ENCODE measurements at regions not wholly inside any gene's neighbourhood (a gene's known extent, or its start where the extent isn't known, plus 50 kb on each side); places are given as distances from the start of the nearest gene placed in this dataset.

- Histone ChIP-seq H3K27ac (no peak overlapping the region), H3K36me3 (no peaks in the 10 kb centered on the region), H3K4me3 (no peak overlapping the region), H3K9me3 (no peaks in the 10 kb centered on the region), H3K27me3 (no peaks in the 10 kb centered on the region), H3K4me1 (no peaks in the 10 kb centered on the region)
- DNase-seq (ENCODE audit: low spot score in 2 of 2), result no peak
- WGBS, result 90% methylated on average over 7 of the region's 9 CpGs
- TF ChIP-seq POLR2A (IDR thresholded peaks at IDR 0.05), result no peak
- no peak for TF ChIP-seq CTCF (IDR thresholded peaks at IDR 0.05)
- no peak for TF ChIP-seq EP300 (IDR thresholded peaks at IDR 0.05)
- no peak for TF ChIP-seq POLR2AphosphoS5 (IDR thresholded peaks at IDR 0.05)
Observed at GRCh38 chr4:178894126-178894525, 1451.9 kb upstream of the AGA start.

- Histone ChIP-seq H3K9me3 (no peaks in the 10 kb centered on the region), H3K4me3 (no peak overlapping the region), H3K27ac (no peak overlapping the region), H3K27me3 (no peaks in the 10 kb centered on the region), H3K4me1 (no peaks in the 10 kb centered on the region), H3K36me3 (no peaks in the 10 kb centered on the region)
- 92% methylated on average over 2 of the region's 2 CpGs for WGBS
- no peak for DNase-seq (ENCODE audit: low spot score in 2 of 2)
- TF ChIP-seq EP300 (IDR thresholded peaks at IDR 0.05) (no peak), POLR2AphosphoS5 (IDR thresholded peaks at IDR 0.05) (no peak), CTCF (IDR thresholded peaks at IDR 0.05) (no peak), POLR2A (IDR thresholded peaks at IDR 0.05) (no peak)
Observed at GRCh38 chr4:178899084-178899483, 1456.8 kb upstream of the AGA start.

- TF ChIP-seq POLR2A (IDR thresholded peaks at IDR 0.05) (no peak), CTCF (IDR thresholded peaks at IDR 0.05) (no peak), POLR2AphosphoS5 (IDR thresholded peaks at IDR 0.05) (no peak), EP300 (IDR thresholded peaks at IDR 0.05) (no peak)
- Histone ChIP-seq H3K27ac (no peak overlapping the region), H3K36me3 (no peaks in the 10 kb centered on the region), H3K4me3 (no peak overlapping the region), H3K27me3 (no peaks in the 10 kb centered on the region), H3K9me3 (peaks cover 4% of the 10 kb centered on the region), H3K4me1 (no peaks in the 10 kb centered on the region)
- DNase-seq (ENCODE audit: low spot score in 2 of 2), result no peak
- WGBS, result 29% methylated on average over 1 of the region's 1 CpG
Observed at GRCh38 chr4:178917756-178918155, 1475.5 kb upstream of the AGA start.

GRCh38 chr4:178937130-178937529 lies 1494.9 kb upstream of the AGA start:
- Histone ChIP-seq H3K9me3 (no peaks in the 10 kb centered on the region), H3K27me3 (no peaks in the 10 kb centered on the region), H3K36me3 (no peaks in the 10 kb centered on the region), H3K27ac (no peak overlapping the region), H3K4me1 (no peaks in the 10 kb centered on the region), H3K4me3 (no peak overlapping the region)
- TF ChIP-seq POLR2A (IDR thresholded peaks at IDR 0.05), result no peak
- no peak for TF ChIP-seq POLR2AphosphoS5 (IDR thresholded peaks at IDR 0.05)
- no peak for TF ChIP-seq EP300 (IDR thresholded peaks at IDR 0.05)
- no peak for TF ChIP-seq CTCF (IDR thresholded peaks at IDR 0.05)
- no peak for DNase-seq (ENCODE audit: low spot score in 2 of 2)
- WGBS, result 85% methylated on average over 1 of the region's 1 CpG

- TF ChIP-seq POLR2A (IDR thresholded peaks at IDR 0.05) (no peak), CTCF (IDR thresholded peaks at IDR 0.05) (no peak), POLR2AphosphoS5 (IDR thresholded peaks at IDR 0.05) (no peak), EP300 (IDR thresholded peaks at IDR 0.05) (no peak)
- no peaks in the 10 kb centered on the region for H3K36me3 ChIP-seq
- H3K4me1 ChIP-seq, result no peaks in the 10 kb centered on the region
- WGBS, result 75% methylated on average over 7 of the region's 7 CpGs
- H3K9me3 ChIP-seq, result no peaks in the 10 kb centered on the region
- no peak overlapping the region for H3K4me3 ChIP-seq
- no peak for DNase-seq (ENCODE audit: low spot score in 2 of 2)
- no peaks in the 10 kb centered on the region for H3K27me3 ChIP-seq
- H3K27ac ChIP-seq, result no peak overlapping the region
Observed at GRCh38 chr4:178941975-178942374, 1499.7 kb upstream of the AGA start.
